DMS53 treated with DMSO at 0.1 percent for 48 hours (cell line): ENCODE measurements at regions not wholly inside any gene's neighbourhood (a gene's known extent, or its start where the extent isn't known, plus 50 kb on each side); places are given as distances from the start of the nearest gene placed in this dataset.

Source experiments
- DNase-seq: peaks from one replicate; lab custom pipeline; 2025; ENCODE audit not compliant: unreplicated experiment; lab: John Stamatoyannopoulos, UW

DNA sequence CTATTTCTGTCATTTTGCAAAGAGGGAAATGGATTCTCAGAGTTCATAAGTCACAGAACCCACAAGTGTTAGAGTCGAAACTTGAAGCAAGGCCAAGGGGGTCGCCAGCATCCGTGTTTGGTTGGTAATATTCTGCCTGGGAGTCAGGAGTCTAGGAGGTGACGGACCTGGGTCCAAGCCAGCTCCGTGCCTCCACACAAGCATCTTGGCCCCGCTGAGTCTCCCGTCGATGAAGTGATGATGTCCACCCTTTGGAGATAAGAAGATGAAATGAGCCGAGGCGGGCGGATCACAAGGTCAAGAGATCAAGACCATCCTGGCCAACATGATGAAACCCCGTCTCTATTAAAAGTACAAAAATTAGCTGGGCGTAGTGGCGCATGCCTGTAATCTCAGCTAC is 53.2 kb upstream of the TNRC6C start:
- DNase-seq, result no peak

DNA sequence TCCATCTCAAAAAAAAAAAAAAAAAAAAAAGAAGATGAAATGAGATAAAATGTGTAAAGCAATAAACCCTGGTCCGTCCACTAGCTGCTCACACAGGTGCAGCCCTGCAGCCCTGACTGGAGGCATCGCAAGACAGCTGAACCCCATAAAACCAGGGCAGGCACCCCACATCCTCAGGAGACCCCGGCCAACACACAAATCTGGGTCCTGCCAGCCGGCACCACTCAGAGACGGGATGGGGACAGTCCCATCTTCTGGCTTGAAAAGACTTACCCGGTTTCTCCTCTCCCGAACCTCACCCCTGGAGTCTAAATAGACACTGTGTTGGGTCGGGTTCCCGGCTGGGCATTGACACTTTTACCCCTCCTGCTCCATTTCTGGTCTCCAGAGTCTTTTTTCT is 52.7 kb upstream of the TNRC6C start:
- no peak for DNase-seq

DNA sequence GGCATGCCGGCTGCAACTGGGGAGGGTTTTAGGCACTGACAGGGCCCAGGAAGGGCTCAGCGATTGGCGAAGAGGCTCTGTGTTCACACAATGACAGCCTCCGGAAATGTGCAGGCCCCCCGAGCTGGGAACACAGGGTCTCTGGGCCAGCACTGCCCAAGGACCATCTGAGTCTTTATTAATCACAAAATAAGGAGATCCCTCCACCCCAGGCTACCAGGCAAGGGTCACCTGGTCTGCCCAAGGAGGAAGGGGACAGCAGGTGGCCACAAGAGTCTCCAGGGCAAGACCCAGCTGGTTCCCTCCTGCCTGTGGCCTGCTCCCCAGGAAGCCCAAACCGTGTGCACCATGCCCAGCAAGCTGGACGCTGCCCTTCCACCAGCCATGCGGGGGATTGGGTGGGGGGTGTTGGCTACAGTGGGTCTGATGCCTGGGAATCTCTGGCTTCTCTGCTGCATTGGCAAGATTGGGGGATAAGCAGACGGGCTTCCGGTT is 52.1 kb upstream of the TNRC6C start:
- DNase-seq, result no peak

DNA sequence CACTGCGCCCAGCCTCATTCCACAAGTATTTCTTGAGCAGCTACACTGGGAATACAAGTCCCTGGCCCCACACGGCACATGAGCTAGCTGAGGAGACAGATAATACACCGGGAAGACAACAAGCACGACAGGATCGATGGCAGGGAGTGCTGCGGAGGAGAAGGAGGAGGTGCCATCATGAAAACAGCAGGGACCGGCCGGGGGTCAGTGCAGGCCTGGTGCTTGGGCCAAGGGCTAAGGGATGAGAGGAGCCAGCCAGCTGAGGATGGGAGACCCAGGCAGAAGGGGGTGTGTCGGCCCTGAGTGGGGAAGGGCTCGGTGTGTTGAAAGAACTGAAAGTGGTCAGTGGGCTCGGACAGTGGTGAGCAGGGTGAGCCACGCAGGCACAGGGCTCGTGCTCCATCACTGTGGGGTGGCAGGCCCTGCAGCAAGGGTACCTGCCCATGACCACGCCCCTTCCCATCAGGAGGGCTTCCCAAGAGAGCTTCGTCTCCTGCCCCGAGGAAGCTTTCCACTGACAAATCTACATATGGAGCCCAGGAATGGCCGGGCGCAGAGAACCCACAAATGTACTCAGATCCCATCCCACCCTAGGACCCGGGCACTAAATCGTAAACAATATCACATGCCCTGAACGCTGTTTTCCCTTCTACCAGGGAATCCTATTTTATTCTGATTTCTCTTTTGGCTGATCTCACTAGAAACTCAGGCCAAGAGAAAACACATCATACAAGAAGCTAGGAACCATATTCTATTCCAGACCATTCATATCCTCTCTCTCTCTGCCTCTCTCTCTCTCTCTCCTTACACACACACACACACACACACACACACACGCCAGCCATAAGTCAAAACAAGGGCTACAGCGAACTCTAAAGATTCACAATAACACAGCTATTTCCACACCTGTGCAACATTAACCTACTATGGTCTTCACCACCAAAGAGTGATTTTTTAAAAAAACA is 50.7 kb upstream of the TNRC6C start:
- no peak for DNase-seq

DNA sequence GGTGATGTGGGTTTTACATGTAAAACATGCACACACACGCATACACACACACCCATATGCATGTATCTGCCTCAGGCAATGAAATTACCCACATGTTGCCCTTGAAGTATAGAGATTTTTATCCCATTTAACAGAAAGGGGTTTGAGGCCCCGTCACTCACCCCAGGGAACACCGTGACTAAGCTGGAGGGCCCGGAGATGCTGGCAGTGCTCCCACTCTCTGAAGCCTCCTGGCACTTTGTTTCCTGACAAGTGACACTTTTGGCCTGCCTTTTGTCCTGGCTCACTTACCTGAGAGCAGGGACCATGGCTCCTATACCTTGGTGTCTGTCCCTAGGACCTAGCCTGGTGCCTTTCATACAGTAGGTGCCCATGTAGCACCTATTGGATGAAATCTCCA is 50.0 kb upstream of the TNRC6C start:
- no peak for DNase-seq
